ENCODE measurements at regions not wholly inside any gene's neighbourhood (a gene's known extent, or its start where the extent isn't known, plus 50 kb on each side); places are given as distances from the start of the nearest gene placed in this dataset.

DNA sequence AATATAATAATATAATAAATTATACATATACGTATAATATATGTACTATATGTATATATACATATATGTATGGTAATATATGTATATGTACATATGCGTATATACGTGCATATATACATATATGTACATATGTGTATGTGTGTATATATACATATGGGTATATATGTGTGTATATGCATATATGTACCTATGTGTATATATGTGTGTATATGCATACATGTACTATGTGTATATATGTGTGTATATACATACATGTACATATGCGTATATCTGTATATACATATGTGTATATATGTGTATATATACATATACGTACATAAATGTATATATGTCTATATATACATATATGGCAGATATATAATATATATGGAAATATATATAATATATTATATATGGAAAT lies 74.8 kb upstream of the ST3GAL6 start:
- intact Hi-C loops (cut with DNase I) = no loop called here
- no peaks in the 10 kb centered on the region for H3K36me3 ChIP-seq
- 92% methylated on average over 5 of the region's 5 CpGs for WGBS (ENCODE audit: insufficient coverage, low coverage, low lambda C conversion rate, missing lambda C conversion rate)
- H3K4me3 ChIP-seq = no peak overlapping the region
- no peak for DNase-seq
- H3K4me1 ChIP-seq = no peaks in the 10 kb centered on the region
- TF ChIP-seq, protein P1, sequence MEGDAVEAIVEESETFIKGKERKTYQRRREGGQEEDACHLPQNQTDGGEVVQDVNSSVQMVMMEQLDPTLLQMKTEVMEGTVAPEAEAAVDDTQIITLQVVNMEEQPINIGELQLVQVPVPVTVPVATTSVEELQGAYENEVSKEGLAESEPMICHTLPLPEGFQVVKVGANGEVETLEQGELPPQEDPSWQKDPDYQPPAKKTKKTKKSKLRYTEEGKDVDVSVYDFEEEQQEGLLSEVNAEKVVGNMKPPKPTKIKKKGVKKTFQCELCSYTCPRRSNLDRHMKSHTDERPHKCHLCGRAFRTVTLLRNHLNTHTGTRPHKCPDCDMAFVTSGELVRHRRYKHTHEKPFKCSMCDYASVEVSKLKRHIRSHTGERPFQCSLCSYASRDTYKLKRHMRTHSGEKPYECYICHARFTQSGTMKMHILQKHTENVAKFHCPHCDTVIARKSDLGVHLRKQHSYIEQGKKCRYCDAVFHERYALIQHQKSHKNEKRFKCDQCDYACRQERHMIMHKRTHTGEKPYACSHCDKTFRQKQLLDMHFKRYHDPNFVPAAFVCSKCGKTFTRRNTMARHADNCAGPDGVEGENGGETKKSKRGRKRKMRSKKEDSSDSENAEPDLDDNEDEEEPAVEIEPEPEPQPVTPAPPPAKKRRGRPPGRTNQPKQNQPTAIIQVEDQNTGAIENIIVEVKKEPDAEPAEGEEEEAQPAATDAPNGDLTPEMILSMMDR (IDR thresholded peaks at IDR 0.05) = no peak
- TF ChIP-seq POLR2A (IDR thresholded peaks at IDR 0.05) = no peak
- no peaks in the 10 kb centered on the region for H3K27me3 ChIP-seq
- no peak for ATAC-seq
- peaks cover 0 to 4% (median 0%) of the 10 kb centered on the region in 4 donors for H3K9me3 ChIP-seq
- no peak overlapping the region for H3K27ac ChIP-seq

DNA sequence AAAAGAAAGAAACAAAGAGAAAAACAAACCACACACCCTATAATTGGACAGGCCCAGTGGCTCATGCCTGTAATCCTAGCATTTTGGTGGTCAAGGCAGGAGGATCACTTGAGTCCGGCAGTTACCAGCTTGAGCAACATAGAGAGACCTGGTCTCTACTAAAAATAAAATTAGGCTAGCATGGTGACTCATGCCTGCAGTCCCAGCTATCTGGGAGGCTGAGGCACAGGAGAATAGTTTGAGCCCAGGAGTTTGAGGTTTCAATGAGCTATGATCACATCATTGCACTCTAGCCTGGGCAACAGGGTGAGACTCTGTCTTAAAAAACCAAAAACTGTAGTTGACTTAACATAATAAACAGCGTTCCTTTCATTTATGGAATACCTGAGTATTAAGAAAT lies 72.3 kb upstream of the ST3GAL6 start:
- no peak for ATAC-seq
- Histone ChIP-seq H3K9me3 (peaks cover 0 to 4% (median 0%) of the 10 kb centered on the region in 4 donors), H3K4me1 (no peaks in the 10 kb centered on the region), H3K36me3 (no peaks in the 10 kb centered on the region), H3K4me3 (no peak overlapping the region), H3K27me3 (no peaks in the 10 kb centered on the region), H3K27ac (peak overlapping the region in 1 of 3 donors; percentile 39)
- 100% methylated on average over 1 of the region's 2 CpGs for WGBS (ENCODE audit: insufficient coverage, low coverage, low lambda C conversion rate, missing lambda C conversion rate)
- TF ChIP-seq POLR2A (IDR thresholded peaks at IDR 0.05) = no peak
- TF ChIP-seq, protein P1 (IDR thresholded peaks at IDR 0.05) = no peak
- DNase-seq = no peak
- intact Hi-C loops (cut with DNase I) = no loop called here

DNA sequence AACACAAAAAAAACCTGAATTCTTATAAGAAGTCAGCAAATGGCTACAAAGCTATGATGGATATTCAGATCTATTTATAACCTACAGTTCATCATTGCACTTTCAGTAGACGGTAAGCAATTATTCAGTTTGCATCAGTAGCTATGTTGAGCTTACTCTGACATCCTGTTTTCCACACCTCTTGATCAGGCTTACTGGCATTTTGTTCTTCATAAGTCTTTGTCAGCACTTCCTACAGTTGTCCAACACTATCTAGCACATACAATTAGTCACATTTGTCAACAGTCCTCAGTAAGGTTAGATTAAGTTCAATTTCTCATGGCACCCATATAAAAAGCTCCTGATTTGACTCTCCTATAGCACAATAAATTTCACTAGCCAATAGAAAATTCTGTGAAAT lies 71.2 kb upstream of the ST3GAL6 start:
- peak in 2 of 4 donors; percentile 64 to 86 for ATAC-seq
- WGBS (ENCODE audit: insufficient coverage, low coverage, low lambda C conversion rate, missing lambda C conversion rate) = no CpG with 5 or more reads among the region's 1 CpG
- peak overlapping the region in 1 of 3 donors; percentile 79 for H3K27ac ChIP-seq

DNA sequence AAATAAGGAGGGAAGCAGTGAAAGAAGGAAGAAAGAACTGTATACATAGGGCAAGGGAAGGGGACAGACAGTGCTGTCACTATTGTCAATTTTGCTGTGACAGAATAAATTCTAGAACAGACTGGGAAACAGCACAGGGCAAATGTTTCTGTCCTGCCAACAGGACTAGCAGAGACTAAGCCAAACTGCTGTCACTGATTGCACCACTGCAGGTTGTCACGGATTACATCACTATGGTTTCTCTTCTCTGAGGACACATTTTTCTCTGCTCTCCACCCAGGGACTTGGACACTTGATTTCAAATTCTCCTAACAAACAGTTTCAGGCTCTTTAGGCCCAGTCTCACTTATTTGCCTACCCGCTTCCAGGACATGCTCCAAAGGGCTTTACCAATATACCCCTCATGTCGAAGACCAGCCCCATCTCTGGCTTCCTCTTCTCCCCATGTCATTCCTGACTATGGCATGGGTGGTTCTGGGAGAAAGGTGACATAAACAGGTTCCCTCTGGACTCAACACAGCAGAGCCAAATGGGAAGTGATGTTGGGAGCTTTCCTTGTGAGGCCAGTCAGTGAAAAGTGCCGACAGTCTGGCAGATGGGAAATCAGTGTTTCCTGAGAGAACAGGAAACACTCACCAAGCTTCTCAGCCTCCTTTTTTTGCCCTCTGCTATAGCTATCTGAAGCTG lies 70.2 kb upstream of the ST3GAL6 start:
- Histone ChIP-seq H3K4me1 (no peaks in the 10 kb centered on the region), H3K27me3 (no peaks in the 10 kb centered on the region), H3K4me3 (no peak overlapping the region), H3K9me3 (no peaks in the 10 kb centered on the region), H3K36me3 (no peaks in the 10 kb centered on the region), H3K27ac (peak overlapping the region in 1 of 3 donors; percentile 79)
- no CpG with 5 or more reads among the region's 4 CpGs for WGBS (ENCODE audit: insufficient coverage, low coverage, low lambda C conversion rate, missing lambda C conversion rate)
- TF ChIP-seq POLR2A (IDR thresholded peaks at IDR 0.05) = no peak
- TF ChIP-seq, protein P1 (IDR thresholded peaks at IDR 0.05) = no peak
- DNase-seq (peak in 2 of 3 donors; percentile 27 to 71), ATAC-seq (peak in 2 of 4 donors; percentile 85 to 98)
- intact Hi-C loops (cut with DNase I) = no loop called here

More for the DNA sequence above, 71.2 kb upstream of the ST3GAL6 start:
- Histone ChIP-seq H3K9me3 (peaks cover 0 to 4% (median 0%) of the 10 kb centered on the region in 4 donors), H3K27me3 (no peaks in the 10 kb centered on the region), H3K4me3 (no peak overlapping the region), H3K36me3 (no peaks in the 10 kb centered on the region), H3K4me1 (no peaks in the 10 kb centered on the region)
- intact Hi-C loops (cut with DNase I) = no loop called here
- DNase-seq = no peak
- no peak for TF ChIP-seq POLR2A (IDR thresholded peaks at IDR 0.05)
- TF ChIP-seq, protein P1 (IDR thresholded peaks at IDR 0.05) = no peak
